Neutrophil (primary cell): ENCODE measurements at regions not wholly inside any gene's neighbourhood (a gene's known extent, or its start where the extent isn't known, plus 50 kb on each side); places are given as distances from the start of the nearest gene placed in this dataset.

Source experiments
- H3K27ac ChIP-seq: fragments of 200-600 bp; sonication (generic); 2 replicates; pipeline ENCODE4 v1.5.1; 2016; ENCODE audit warnings: mild to moderate bottlenecking, moderate library complexity
- H3K27me3 ChIP-seq: fragments of 200-600 bp; sonication (generic); 2 replicates; pipeline ENCODE4 v1.6.0; 2016; ENCODE audit warnings: mild to moderate bottlenecking
- H3K36me3 ChIP-seq: fragments of 200-600 bp; sonication (generic); 2 replicates; pipeline ENCODE4 v1.5.1; 2017
- H3K4me1 ChIP-seq, 2 experiments: fragments of 200-600 bp in 1 of 2; sonication (generic) in 1 of 2; 1 replicate in 1 of 2; 2 replicates in 1 of 2; pipeline versions ENCODE4 v1.5.1 to v1.6.1; 2013 to 2016; ENCODE audit warnings: low read depth in 1 of 2, low read length in 1 of 2, mild to moderate bottlenecking in 1 of 2, moderate library complexity in 1 of 2; ENCODE audit not compliant: control insufficient read depth in 1 of 2, insufficient read depth in 1 of 2
- H3K4me3 ChIP-seq, 2 experiments: fragments of 200-600 bp in 1 of 2; sonication (generic) in 1 of 2; 1 replicate in 1 of 2; 2 replicates in 1 of 2; pipeline ENCODE4 v1.5.1; 2013 to 2016; ENCODE audit warnings: low read depth in 1 of 2, low read length in 1 of 2, mild to moderate bottlenecking in 1 of 2, moderate library complexity in 1 of 2
- H3K9me3 ChIP-seq: fragments of 200-600 bp; sonication (generic); 2 replicates; pipeline ENCODE4 v1.5.1; 2016
- CTCF ChIP-seq: fragments of 200-600 bp; sonication (generic); IDR thresholded peaks from 2 replicates; pipeline ENCODE4 v1.5.1; 2016; ENCODE audit warnings: antibody characterized with exemption

GRCh38 chr1:22204057-22204840 is 61.4 kb upstream of the WNT4 start:
- Histone ChIP-seq H3K4me1 (no peaks in the 10 kb centered on the region), H3K27ac (no peak overlapping the region), H3K27me3 (peaks cover 48% of the 10 kb centered on the region), H3K4me3 (no peak overlapping the region), H3K9me3 (no peaks in the 10 kb centered on the region), H3K36me3 (no peaks in the 10 kb centered on the region)
- no peak for TF ChIP-seq CTCF

DNA sequence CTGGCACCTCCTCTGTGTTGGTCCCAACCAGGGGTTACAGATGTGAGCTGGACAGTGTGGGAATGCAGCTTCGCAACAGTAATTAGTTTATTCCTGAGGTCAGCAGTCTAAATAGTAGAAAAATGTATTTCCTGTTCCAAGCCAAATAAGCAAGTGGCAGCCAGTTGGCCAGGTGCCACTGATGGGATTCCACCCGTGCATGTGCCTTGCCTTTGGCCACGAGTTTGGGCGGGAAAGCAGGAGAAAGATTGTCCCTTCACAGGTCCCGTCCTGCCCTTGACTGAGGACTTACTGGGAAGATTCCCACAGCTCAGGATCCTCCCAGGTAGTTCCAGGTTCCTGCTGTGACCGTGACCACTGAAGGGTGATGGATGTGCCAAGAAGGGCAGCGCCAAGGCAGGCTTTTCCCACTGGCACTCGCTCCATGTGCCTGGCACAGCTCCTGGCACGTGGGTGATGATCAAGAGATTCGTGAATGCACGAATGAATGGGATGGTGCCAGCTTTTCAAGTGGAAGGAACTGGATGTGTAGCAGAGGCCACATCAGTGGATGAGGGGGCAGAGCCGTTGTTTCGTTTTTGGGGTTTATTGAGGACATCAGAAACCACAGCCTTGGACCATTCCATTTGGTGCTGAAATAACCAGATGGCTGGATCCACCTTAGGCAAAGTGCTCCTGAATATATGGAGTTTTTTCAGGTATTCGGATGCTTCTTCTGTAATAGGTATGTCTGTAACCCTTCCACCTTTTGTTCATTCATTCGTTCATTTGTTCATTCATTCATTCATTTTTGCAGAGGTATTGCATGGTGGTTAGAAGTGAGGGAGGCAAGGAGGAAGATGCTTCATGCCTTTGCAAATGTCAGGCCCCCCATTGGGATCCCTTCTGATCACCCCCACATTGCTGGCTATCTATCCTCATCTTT is 62.4 kb upstream of the WNT4 start:
- peaks cover 51% of the 10 kb centered on the region for H3K27me3 ChIP-seq
- no peaks in the 10 kb centered on the region for H3K36me3 ChIP-seq
- H3K9me3 ChIP-seq: no peaks in the 10 kb centered on the region
- TF ChIP-seq CTCF: no peak
- H3K4me1 ChIP-seq: no peaks in the 10 kb centered on the region
- H3K27ac ChIP-seq: no peak overlapping the region
- H3K4me3 ChIP-seq: no peak overlapping the region

- TF ChIP-seq CTCF: no peak
- Histone ChIP-seq H3K27ac (no peak overlapping the region), H3K9me3 (no peaks in the 10 kb centered on the region), H3K4me3 (no peak overlapping the region), H3K27me3 (peaks cover 59% of the 10 kb centered on the region), H3K36me3 (no peaks in the 10 kb centered on the region), H3K4me1 (no peaks in the 10 kb centered on the region)
Measured at GRCh38 chr1:22206551-22207125, 63.7 kb upstream of the WNT4 start.

DNA sequence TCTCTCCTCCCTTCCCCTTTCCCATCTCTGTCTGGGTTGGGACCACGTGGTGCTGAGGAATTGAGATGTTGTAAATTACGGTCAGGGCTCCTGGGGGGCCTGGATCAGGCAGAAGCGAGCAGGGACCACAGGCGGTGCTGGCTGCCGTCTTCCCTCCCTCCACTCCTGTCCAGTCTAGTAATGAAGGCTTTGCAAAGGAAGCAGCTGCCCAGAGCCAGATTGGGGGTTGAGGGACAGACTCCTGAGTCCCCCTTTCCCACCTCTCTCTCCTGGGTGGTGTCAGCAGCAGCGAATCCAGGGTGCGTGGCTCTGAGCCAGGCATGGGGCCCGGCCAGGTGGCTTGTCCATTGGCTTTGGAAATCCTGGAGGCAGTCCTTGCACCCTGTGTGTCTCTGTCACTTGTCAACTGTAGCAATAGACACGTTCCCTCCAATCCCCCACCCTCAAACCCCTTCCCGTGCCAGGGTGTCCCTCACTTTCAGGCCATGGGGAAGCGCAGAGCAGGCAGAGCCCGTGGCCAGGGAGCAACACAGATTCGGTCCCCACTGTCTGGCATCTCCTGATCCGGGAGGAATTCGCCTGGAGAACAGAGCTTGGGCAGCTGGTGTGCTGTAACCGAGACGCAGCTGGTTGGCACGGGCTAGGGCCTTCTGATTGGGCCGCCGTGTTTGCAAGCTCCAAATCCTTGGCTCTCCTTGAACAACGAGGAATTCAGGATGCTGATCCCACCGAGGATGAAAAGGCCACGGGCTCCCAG is 64.8 kb upstream of the WNT4 start:
- no peaks in the 10 kb centered on the region for H3K9me3 ChIP-seq
- peaks cover 64% of the 10 kb centered on the region for H3K27me3 ChIP-seq
- TF ChIP-seq CTCF: no peak

More for the DNA sequence above, 64.8 kb upstream of the WNT4 start:
- Histone ChIP-seq H3K27ac (no peak overlapping the region), H3K36me3 (no peaks in the 10 kb centered on the region), H3K4me3 (no peak overlapping the region), H3K4me1 (no peaks in the 10 kb centered on the region)
